ENCODE measurements at regions not wholly inside any gene's neighbourhood (a gene's known extent, or its start where the extent isn't known, plus 50 kb on each side); places are given as distances from the start of the nearest gene placed in this dataset.

DNA sequence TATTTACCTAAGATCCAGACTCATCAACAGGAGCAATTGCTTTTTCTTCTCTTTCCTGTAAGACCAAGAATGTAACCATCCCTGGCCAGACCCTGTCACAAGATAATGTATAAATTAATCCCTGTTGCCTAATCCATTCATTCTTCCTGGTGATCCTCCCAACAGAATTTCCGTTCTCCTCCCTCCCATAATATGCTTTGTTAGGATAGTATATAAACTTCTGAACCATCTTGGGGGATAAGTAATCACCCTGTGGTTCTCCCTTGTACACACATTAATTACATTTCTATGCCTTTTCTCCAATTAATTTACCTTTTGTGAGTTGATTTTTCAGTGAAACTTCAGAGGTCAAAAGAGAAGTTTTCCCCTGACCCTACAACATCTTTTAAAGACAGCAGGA lies 76.2 kb upstream of the RASSF8 start:
- TF ChIP-seq POLR2A (IDR thresholded peaks at IDR 0.05) (no peak), CTCF (IDR thresholded peaks at IDR 0.05 in 8 of 11, conservative IDR thresholded peaks at IDR 0.05 in 3 of 11) (no peak)

All from spleen (tissue), 7 donors.